ENCODE measurements at regions not wholly inside any gene's neighbourhood (a gene's known extent, or its start where the extent isn't known, plus 50 kb on each side); places are given as distances from the start of the nearest gene placed in this dataset.

DNA sequence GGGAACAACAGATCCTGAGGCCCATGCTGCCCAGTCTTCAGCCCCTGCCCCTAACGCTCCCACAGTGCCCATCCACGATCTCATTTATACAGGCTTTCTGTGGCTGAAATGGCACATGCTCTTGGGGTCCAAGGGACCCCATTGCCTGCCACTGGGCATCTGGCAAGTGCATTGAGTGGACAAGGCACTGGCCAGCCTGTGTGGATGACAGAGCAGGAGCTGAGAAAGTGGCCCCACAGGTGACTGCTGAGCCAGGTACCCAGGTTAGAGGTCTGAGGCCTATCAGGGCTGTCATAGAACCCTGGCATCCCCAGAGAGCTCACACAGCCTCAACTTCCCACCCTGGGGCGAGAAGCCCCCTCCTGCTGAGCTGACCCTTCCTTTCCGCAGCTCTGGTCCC lies 86.0 kb upstream of the NXT1 start:
- no peak for DNase-seq
- TF ChIP-seq, protein P1, sequence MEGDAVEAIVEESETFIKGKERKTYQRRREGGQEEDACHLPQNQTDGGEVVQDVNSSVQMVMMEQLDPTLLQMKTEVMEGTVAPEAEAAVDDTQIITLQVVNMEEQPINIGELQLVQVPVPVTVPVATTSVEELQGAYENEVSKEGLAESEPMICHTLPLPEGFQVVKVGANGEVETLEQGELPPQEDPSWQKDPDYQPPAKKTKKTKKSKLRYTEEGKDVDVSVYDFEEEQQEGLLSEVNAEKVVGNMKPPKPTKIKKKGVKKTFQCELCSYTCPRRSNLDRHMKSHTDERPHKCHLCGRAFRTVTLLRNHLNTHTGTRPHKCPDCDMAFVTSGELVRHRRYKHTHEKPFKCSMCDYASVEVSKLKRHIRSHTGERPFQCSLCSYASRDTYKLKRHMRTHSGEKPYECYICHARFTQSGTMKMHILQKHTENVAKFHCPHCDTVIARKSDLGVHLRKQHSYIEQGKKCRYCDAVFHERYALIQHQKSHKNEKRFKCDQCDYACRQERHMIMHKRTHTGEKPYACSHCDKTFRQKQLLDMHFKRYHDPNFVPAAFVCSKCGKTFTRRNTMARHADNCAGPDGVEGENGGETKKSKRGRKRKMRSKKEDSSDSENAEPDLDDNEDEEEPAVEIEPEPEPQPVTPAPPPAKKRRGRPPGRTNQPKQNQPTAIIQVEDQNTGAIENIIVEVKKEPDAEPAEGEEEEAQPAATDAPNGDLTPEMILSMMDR (IDR thresholded peaks at IDR 0.05) = no peak
- H3K4me1 ChIP-seq = peaks cover 0 to 3% (median 0%) of the 10 kb centered on the region in 4 donors
- H3K27ac ChIP-seq = no peak overlapping the region
- no peaks in the 10 kb centered on the region for H3K9me3 ChIP-seq
- H3K27me3 ChIP-seq = no peaks in the 10 kb centered on the region
- intact Hi-C loops (cut with DNase I; ENCODE audit: low total_unique reads) = no loop called here
- H3K4me3 ChIP-seq = no peak overlapping the region
- no peaks in the 10 kb centered on the region for H3K36me3 ChIP-seq

DNA sequence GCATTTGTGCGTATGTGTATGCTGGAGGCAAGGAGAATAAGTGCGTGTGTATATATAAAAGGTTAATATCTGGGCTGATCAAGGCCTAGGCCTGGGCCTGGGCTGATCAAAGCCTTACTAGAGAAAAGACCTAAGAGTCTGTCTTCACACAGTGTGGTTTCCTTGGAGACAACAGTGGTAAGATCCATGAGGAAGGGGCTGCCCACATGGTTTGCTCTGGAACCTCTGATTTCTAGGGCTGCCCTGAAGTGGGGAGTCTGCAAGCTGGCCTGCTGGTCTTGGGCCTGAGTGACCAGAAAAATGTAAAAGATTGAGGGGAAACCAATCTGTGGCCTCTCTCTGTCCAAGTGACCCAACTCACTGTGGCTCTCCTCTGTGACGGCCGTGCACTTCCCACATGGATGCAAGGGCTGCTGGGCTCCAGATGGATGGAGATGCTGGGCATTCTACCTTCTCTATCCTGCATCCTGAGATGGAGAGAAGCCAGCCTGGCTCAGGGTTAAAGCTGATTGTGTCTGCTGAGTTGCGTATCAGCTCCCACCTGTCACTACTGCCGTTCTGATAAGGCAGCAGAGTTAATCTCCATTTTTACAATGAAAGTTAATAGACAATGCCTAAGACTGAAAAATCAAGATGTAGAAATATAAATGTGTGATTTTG lies 90.3 kb upstream of the NXT1 start:
- TF ChIP-seq, protein P1 (IDR thresholded peaks at IDR 0.05) = no peak
- DNase-seq = no peak
- Histone ChIP-seq H3K4me1 (peaks cover 0 to 16% (median 0%) of the 10 kb centered on the region in 4 donors), H3K36me3 (no peaks in the 10 kb centered on the region), H3K4me3 (no peak overlapping the region), H3K27ac (no peak overlapping the region), H3K9me3 (no peaks in the 10 kb centered on the region), H3K27me3 (peaks cover 0 to 3% of the 10 kb centered on the region in 2 donors)
- intact Hi-C loops (cut with DNase I; ENCODE audit: low total_unique reads) = no loop called here

DNA sequence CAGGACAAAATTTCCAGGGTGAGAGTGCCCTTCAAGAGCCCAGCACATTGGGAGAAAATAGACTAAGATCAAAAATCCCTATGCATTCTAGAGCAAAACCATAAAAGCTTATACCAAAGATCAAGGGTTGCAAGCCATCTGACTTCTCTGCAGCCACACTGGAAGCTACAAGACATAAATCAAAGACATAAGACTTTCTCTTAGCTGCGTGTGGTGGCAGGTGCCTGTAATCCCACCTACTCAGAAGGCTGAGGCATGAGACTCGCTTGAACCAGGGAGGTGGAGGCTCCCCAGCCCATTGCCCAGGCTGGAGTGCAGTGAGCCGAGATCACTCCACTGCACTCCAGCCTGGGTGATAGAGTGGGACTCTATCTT lies 91.9 kb upstream of the NXT1 start:
- H3K36me3 ChIP-seq = no peaks in the 10 kb centered on the region
- peak overlapping the region in 1 of 2 donors; percentile 44 for H3K27ac ChIP-seq
- no peak overlapping the region for H3K4me3 ChIP-seq
- H3K4me1 ChIP-seq = peaks cover 0 to 16% (median 0%) of the 10 kb centered on the region in 4 donors
- intact Hi-C loops (cut with DNase I; ENCODE audit: low total_unique reads) = no loop called here
- peaks cover 0 to 3% of the 10 kb centered on the region in 2 donors for H3K27me3 ChIP-seq
- no peak for DNase-seq
- H3K9me3 ChIP-seq = no peaks in the 10 kb centered on the region
- TF ChIP-seq, protein P1 (IDR thresholded peaks at IDR 0.05) = no peak

DNA sequence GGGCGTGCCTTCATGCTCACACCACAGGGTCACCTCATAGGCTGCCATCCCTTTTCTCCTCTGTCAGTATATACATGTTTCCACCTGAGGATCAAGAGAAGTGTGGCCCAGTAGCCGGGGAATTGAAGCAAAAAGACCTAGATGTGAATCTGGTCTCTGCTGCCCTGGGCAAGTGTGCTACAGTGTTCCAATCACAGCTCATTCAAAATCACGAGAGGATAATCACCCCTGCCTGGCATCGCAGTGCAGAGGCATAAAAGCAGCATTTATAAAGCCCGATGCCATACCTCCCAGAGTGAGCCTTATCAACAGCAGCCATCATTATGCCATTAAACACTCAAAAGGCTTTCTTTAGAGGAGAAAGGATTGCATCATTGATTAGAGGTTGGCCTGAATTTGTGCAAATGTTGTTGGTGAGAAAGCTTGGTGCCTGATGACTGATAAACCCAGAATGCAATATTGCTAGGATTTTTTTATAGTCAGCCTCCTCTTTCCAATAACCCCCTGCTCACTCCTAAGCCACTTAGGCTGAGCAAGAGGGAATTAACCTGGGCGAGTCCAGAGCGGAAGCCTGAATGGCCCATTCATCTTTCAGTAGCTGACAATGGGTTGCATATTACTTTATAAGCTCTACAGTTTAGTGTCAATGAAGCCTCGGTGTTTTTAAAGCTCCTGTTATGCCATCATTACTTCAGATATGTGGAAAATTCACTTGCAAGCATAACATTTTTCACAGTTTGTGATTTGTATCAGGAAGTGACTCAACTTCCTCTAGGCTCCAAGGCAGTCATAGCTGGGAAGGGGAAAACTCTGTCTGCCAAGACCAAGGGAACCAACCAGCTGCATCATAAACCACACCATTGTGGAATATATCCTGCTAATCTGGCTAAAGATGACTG lies 92.5 kb upstream of the NXT1 start:
- Histone ChIP-seq H3K9me3 (no peaks in the 10 kb centered on the region), H3K4me1 (peaks cover 0 to 16% (median 0%) of the 10 kb centered on the region in 4 donors), H3K36me3 (no peaks in the 10 kb centered on the region), H3K27ac (peak overlapping the region; percentile 4 to 38), H3K4me3 (no peak overlapping the region), H3K27me3 (peaks cover 0 to 3% of the 10 kb centered on the region in 2 donors)
- TF ChIP-seq, protein P1 (IDR thresholded peaks at IDR 0.05) = no peak
- intact Hi-C loops (cut with DNase I; ENCODE audit: low total_unique reads) = no loop called here
- DNase-seq = peak in 1 of 2 donors; percentile 45

DNA sequence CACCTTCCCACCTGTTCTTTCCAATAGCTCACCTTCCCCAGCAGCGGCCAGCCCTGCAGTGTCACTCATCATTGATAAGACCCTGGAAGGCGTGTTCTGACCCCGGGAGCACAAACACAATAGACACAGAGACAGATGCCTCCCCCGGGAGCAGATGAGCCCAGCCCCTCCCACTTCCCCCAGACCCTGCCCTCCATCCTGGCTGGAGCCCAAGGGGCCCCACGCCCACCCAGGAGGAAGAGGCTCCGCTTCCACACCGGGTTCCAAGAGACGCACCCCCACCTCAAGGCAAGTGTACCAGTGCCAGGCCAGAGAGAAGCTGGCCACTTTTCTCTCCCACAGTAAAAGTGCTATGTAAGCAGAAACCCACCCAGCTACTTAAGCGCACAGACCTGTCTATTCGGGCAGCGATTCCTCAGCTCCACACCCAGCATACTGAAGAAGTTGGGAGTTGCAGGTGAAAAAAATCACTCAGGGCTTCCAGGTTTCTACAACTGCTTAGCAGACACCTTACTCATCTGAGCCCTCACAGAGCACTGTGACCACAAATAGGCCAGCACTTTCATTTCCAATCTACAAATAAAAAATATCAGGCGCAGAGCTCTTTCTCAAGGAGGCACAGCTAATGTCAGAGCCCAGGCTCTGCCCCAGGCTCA lies 93.4 kb upstream of the NXT1 start:
- H3K9me3 ChIP-seq = no peaks in the 10 kb centered on the region
- TF ChIP-seq, protein P1 (IDR thresholded peaks at IDR 0.05) = no peak
- intact Hi-C loops (cut with DNase I; ENCODE audit: low total_unique reads) = no loop called here
- DNase-seq = no peak
- H3K36me3 ChIP-seq = no peaks in the 10 kb centered on the region
- H3K27ac ChIP-seq = peak overlapping the region; percentile 4 to 38
- H3K4me3 ChIP-seq = no peak overlapping the region
- H3K27me3 ChIP-seq = peaks cover 0 to 3% of the 10 kb centered on the region in 2 donors
- peaks cover 0 to 16% (median 0%) of the 10 kb centered on the region in 4 donors for H3K4me1 ChIP-seq

All from tibial artery (tissue), 4 donors.